GM12891 (cell line): ENCODE measurements at regions not wholly inside any gene's neighbourhood (a gene's known extent, or its start where the extent isn't known, plus 50 kb on each side); places are given as distances from the start of the nearest gene placed in this dataset.

Experiments
- POLR2A ChIP-seq: IDR thresholded peaks from 2 replicates; pipeline ENCODE4 v1.6.1; 2011; ENCODE audit warnings: low read depth, low read length, control low read depth
- POLR2AphosphoS5 ChIP-seq: IDR thresholded peaks from 2 replicates; pipeline ENCODE4 v1.6.1; 2011; ENCODE audit warnings: low read depth, low read length, control low read depth
- POU2F2 ChIP-seq: IDR thresholded peaks from 2 replicates; pipeline ENCODE4 v1.6.1; 2011; ENCODE audit warnings: low read depth, mild to moderate bottlenecking, control low read depth, low read length, moderate library complexity

DNA sequence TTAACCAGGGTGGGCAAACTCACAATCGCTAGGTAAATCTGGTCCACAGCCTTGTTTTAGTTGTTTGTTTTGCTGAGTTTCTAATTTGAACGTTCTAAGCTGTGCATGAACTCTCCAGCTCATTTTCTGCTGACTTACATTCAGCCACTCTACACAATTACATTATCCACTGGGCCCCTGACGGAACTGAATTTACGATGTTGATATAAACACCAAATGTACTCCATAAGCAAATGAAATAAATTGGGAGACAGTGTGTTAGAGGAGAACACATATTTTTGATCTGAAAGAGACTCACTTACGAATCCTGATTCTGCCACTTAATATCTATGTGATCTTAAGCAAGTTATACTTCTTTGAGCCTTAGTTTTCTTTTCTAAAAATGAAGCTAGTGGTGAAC lies 393.4 kb downstream of the ZNF608 start:
- TF ChIP-seq POLR2AphosphoS5 (no peak), POLR2A (no peak), POU2F2 (no peak)
